H7 (cell line): ENCODE measurements at regions not wholly inside any gene's neighbourhood (a gene's known extent, or its start where the extent isn't known, plus 50 kb on each side); places are given as distances from the start of the nearest gene placed in this dataset.
"Not testable (repeated sequence)": the region's sequence is repeated elsewhere in the genome, so short reads cannot be mapped to it uniquely, and the experiment has no call there.

Source experiments
- DNase-seq: peaks from one replicate; pipeline ENCODE4 v3.0.0; 2012
- H3K27me3 ChIP-seq: 2 replicates; pipeline ENCODE4 v1.6.0; 2011; ENCODE audit warnings: mild to moderate bottlenecking, low read length; ENCODE audit not compliant: control insufficient read depth, insufficient read depth
- H3K36me3 ChIP-seq: replicated peaks from 2 replicates; pipeline ENCODE4 v1.5.1; 2011; ENCODE audit warnings: low read length; ENCODE audit not compliant: control insufficient read depth, insufficient read depth
- H3K4me3 ChIP-seq: 2 replicates; pipeline ENCODE4 v1.5.1; 2011; ENCODE audit warnings: low read depth, mild to moderate bottlenecking, control low read depth, low read length, moderate library complexity; ENCODE audit not compliant: insufficient read depth

GRCh38 chr14:103232031-103232808 is 101.8 kb upstream of the EIF5 start:
- peak; percentile 88 for DNase-seq
- Histone ChIP-seq H3K27me3 (no peaks in the 10 kb centered on the region), H3K4me3 (no peak overlapping the region), H3K36me3 (no peaks in the 10 kb centered on the region)

GRCh38 chr14:103232831-103233319 is 101.2 kb upstream of the EIF5 start:
- peak; percentile 56 for DNase-seq
- H3K36me3 ChIP-seq: no peaks in the 10 kb centered on the region
- H3K27me3 ChIP-seq: no peaks in the 10 kb centered on the region
- H3K4me3 ChIP-seq: no peak overlapping the region

GRCh38 chr14:103233328-103233727 is 100.7 kb upstream of the EIF5 start:
- no peak for DNase-seq
- Histone ChIP-seq H3K4me3 (no peak overlapping the region), H3K27me3 (no peaks in the 10 kb centered on the region), H3K36me3 (no peaks in the 10 kb centered on the region)

GRCh38 chr14:103234826-103235225 is 99.2 kb upstream of the EIF5 start:
- not testable (repeated sequence) for H3K36me3 ChIP-seq, H3K4me3 ChIP-seq, DNase-seq, H3K27me3 ChIP-seq

GRCh38 chr14:103235506-103235905 is 98.5 kb upstream of the EIF5 start:
- not testable (repeated sequence) for H3K27me3 ChIP-seq, DNase-seq, H3K4me3 ChIP-seq, H3K36me3 ChIP-seq

GRCh38 chr14:103239751-103240150 is 94.3 kb upstream of the EIF5 start:
- Histone ChIP-seq H3K36me3 (no peaks in the 10 kb centered on the region), H3K4me3 (no peak overlapping the region), H3K27me3 (no peaks in the 10 kb centered on the region)
- no peak for DNase-seq

GRCh38 chr14:103241531-103241930 is 92.5 kb upstream of the EIF5 start:
- Histone ChIP-seq H3K27me3 (no peaks in the 10 kb centered on the region), H3K36me3 (no peaks in the 10 kb centered on the region), H3K4me3 (no peak overlapping the region)
- no peak for DNase-seq

GRCh38 chr14:103243764-103244737 is 90.0 kb upstream of the EIF5 start:
- no peak overlapping the region for H3K4me3 ChIP-seq

GRCh38 chr14:103245624-103246031 is 88.4 kb upstream of the EIF5 start:
- H3K4me3 ChIP-seq, H3K27me3 ChIP-seq, DNase-seq, H3K36me3 ChIP-seq: not testable (repeated sequence)

More at GRCh38 chr14:103243764-103244737, 90.0 kb upstream of the EIF5 start:
- DNase-seq: no peak
- Histone ChIP-seq H3K27me3 (no peaks in the 10 kb centered on the region), H3K36me3 (no peaks in the 10 kb centered on the region)

- Histone ChIP-seq H3K36me3 (no peaks in the 10 kb centered on the region), H3K27me3 (no peaks in the 10 kb centered on the region), H3K4me3 (no peak overlapping the region)
- DNase-seq: no peak
These were observed 88.0 kb upstream of the EIF5 start for GRCh38 chr14:103246070-103246469.

- H3K4me3 ChIP-seq: no peak overlapping the region
- no peaks in the 10 kb centered on the region for H3K27me3 ChIP-seq
- no peaks in the 10 kb centered on the region for H3K36me3 ChIP-seq
- no peak for DNase-seq
These were observed 86.8 kb upstream of the EIF5 start for GRCh38 chr14:103247169-103247606.

GRCh38 chr14:103250181-103250580 is 83.9 kb upstream of the EIF5 start:
- Histone ChIP-seq H3K4me3 (no peak overlapping the region), H3K36me3 (no peaks in the 10 kb centered on the region), H3K27me3 (no peaks in the 10 kb centered on the region)
- DNase-seq: no peak

- no peaks in the 10 kb centered on the region for H3K27me3 ChIP-seq
- H3K36me3 ChIP-seq: no peaks in the 10 kb centered on the region
- no peak for DNase-seq
- no peak overlapping the region for H3K4me3 ChIP-seq
These were observed 83.2 kb upstream of the EIF5 start for GRCh38 chr14:103250874-103251273.

- no peak for DNase-seq
- Histone ChIP-seq H3K4me3 (no peak overlapping the region), H3K36me3 (no peaks in the 10 kb centered on the region), H3K27me3 (no peaks in the 10 kb centered on the region)
These were observed 78.5 kb upstream of the EIF5 start for GRCh38 chr14:103255555-103255954.

- Histone ChIP-seq H3K27me3 (no peaks in the 10 kb centered on the region), H3K36me3 (no peaks in the 10 kb centered on the region), H3K4me3 (no peak overlapping the region)
- no peak for DNase-seq
These were observed 77.6 kb upstream of the EIF5 start for GRCh38 chr14:103256406-103256805.
